ENCODE measurements at regions not wholly inside any gene's neighbourhood (a gene's known extent, or its start where the extent isn't known, plus 50 kb on each side); places are given as distances from the start of the nearest gene placed in this dataset.
A peak's percentile ranks its signal among the peaks of the same experiment; 100 is the strongest.
"Not testable (repeated sequence)": the region's sequence is repeated elsewhere in the genome, so short reads cannot be mapped to it uniquely, and the experiment has no call there.

DNA sequence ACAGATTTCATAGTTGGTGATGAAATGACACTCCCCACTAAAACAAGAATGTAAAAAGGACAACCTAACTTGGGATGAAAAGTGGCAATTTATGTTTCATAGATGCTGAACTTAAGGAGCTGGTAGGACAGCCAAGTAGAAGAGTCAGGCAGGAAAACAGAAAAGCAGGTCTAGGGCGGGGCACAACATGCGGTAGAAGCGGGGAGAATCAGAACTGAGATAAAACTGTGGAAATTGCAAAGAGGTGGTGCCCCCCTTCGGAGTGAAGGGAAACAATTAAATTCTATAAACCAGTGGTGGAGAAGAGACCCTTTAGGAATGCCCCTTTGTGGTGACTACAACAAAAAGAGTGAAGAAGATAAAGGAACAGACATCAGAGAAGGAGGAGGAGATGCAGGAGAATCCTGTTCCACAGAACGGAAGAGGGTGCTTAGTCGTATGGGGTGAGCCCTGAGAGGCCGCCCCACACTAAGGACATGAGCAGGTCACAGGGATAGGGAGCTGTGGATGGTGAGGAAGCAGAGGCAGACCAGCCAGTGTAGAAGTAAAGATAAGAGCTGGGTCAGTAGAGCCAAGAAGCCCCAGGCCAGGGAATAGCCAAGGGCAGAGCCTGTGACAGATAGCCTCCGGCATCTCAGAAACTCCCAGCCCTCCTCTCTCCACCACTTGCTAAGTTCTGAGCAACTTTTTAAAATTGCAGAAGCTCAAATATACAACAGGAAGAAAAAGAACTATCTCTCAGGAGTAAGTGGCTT, 100.3 kb upstream of the DOCK9 start:
- DNase-seq: no peak

DNA sequence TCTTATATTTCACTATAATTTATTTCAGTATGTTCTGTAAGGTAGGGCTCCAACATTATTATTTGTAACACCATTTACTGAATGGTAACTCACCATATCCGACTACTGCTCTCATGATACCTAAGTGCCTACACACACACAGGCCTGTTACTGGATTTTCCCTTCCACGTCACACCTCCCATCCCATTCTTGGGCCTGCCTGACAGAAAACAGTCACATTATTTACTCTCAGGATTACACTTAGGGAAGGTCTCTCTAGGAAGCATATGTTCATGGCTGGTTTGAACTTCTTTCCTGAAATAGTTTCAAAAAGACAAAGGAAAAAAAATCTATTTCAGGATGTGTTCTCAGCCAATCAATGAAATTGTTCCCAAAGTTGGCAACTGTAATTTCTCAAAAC, 102.3 kb upstream of the DOCK9 start:
- no peak for DNase-seq

DNA sequence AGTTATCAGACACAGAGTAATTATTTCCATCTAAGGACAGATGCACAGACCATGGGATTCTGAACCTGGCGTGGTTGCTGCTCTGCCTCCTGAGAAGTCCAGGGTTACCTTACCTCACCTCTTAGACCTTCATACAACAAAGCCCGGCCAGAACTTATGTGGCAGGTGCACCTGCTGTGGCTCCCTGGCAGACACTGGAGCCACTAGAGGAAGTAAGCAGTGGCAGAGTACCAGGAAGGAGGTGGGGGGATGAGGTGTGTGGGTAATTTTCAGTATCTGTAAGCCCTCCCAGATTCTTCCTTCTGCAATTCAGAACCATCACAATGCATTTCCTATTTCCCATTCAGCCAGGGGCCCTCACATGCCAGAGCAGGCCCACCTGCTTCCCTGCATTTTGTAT, 106.1 kb upstream of the DOCK9 start:
- no peak for DNase-seq

DNA sequence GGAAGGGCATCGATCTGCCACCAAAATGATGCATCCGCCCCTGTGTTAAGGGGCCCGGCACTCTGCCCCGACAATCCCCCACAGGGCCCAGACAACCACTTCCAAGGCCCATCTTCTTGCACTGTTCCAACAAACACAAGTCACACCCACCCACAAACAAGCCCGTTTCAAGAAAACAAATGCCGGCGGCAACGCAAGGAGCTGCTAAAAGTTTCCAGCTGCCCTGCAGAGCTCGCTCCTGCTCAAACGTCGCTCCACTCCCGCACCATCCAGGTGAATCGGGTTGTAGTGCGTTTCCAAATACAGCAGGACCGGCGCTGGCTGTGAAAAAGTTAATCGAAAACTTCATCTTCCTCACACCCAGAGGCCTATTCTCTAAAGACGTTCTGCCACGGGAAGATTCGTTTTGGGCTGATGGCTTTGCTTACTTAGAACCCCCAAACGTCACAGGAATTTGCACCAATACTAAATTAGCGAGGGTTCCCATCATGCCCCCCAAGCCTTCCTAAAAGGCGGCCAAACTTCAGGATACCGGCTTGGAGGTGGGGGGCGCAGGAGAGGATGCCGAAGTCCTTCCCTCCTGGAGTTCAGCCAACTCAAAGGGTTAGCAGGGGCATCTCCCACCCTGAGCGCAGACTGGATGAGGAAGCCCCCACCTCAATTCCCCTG, 107.4 kb upstream of the DOCK9 start:
- DNase-seq: no peak

DNA sequence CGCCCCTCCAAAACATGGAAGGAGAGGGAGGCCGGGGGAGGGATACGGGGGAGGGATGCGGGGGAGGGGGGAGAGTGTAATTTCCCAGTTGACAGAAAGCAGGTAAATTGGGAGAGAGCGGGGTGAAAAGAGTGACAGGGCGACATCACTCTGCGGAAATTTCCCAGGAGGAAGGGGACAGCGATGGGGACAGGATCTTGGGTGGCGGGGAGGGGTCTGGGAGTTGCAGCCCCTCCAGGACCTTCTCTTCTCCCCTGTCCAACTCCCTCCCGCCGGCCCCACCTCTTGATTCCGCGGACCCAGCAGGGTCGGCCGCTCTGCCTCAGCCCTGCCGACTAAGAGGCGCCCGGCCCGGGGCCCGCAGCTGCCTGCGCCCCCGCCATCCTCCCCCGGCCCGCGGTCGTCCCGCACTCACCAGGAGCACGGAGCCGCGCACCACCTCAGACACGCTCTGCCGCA, 108.0 kb upstream of the DOCK9 start:
- no peak for DNase-seq

DNA sequence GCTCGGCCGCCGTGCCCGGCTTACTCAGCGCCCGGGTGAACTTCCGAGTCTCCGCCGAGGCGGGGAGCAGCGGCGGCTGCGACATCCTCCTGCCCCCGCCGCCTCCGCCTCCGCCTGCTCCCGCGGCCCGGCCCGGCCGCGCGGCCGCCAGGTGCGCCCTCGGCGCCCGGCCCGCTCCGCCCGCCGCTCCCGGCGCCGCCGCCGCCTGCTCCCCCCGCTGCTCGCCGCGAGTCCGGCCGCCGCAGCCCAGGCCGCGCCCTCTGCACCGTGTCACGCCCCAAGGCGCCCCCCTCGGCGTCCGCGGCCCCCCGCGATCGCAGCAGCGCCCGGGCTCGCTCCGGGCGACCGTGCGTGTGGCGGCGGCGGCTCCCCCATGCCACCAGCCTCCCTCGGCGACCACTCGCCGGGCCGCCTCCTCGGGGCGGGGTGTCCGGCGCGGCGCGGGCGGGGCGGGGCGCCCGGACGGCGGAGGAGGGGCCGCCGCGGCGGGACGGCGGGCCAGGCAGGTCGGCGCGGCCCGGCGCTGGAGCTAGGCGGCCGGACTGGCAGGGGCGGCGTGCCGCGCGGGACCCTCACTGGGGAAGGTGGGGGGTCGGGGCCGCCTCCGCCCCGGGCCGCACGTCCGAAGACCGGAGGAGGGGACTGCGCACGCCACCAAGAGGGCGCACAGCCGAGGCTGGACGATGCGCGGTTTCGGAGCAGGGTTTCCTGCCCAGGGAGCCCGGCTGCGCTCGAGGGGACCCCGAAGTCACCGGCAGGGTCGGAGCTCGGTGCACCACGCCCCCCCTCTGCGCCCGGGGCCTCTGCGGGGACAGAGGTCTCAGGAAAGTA, 108.6 kb upstream of the DOCK9 start:
- peak; percentile 24 for DNase-seq

DNA sequence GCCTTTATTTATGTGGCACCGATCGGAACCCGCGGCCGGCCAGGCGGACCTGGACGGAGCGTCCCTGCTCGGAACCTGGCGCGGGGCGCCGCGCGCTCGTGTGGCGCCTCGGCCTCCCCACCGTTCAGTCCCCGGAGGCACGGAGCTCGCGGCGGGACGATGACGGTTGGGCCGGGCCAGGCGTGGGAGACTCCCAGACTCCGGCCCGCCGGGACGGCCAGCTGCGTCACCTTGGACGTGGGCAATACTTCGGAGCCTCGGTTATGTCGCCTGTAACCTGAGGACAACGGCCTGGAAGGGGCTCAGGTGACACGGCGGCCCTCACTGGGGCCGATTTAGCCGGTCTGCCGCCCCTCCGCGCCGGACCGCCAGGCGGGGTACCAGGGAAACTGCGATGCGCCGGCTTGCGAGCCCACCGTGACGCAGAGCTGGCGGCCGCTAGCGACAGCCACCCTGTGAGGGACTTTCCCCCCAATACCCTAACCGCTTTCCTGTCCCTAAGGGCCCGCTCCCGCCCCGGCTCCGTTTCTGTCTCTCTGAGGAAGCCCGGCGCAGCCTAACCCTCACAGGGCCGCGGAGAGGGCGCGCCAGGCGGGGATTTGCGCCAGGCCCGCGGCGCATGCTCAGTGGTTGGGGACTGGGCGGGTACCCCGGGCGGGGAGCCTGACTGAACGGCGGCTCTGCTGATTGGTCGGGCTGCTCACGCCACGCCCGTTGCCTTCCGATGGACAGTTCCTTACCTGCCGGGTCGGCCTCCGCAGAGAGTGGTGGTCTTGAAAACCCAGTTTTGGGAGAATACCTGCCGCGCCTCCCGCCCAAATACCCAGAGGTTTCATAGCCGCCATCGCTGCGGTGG, 109.5 kb upstream of the DOCK9 start:
- DNase-seq: peak; percentile 96

DNA sequence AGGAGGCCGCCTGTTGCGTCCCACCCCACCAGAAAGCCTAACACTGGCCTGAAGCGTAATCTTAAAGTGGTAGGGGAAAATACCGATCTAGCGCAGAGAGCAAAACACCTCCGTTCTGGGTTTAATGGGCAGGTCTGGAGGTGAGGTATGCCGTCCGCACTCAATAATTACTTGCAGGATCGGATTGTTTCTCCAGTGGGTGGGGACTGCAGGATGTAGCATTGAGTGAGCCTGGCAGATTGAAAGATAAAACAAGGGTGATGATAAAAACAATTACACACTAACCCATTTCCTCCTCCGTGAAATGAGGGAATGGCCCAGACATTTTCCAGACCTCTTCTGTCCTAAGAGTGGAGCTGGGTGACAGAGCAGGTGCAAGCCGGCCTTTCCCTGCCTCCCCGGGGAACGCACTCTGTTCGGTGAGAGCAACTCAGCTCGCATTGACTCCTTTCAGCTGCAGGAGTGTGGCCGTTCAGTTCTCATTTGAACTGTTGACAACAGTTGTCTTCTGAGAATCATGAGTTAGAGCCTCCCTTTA, 110.2 kb upstream of the DOCK9 start:
- DNase-seq: peak; percentile 71

DNA sequence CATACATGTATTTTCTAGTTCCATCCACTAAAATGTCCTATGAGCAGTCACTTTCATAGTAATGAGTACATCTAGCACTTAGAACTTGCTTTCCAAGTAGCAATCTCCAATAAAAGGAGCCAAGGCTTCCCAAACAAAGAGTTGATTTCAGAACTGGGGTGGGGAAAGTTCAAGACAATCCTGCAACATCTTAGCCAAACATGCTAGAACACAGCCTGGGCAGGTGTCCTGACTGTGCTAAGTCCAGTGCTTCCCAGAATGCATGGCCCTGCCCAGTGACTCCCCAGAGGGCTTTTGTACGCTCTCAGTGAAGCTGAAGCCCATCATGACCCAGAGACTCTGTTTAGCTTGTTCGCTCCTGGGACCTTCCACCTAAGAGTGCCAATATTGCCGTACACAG, 106.7 kb upstream of the UBAC2 start:
- DNase-seq: no peak

DNA sequence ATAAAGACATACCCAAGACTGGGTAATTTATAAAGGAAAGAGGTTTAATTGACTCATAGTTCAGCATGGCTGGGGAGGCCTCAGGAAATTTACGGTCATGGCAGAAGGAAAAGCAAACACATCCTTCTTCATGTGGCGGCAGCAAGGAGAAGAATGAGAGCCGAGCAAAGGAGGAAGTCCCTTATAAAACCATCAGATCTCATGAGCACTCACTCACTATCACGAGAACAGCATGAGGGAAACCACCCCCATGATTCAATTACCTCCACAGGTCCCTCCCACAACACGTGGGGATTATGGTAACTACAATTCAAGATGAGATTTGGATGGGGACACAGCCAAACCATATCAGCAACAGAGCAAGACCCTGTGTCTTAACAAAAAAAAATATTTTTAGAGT, 98.8 kb upstream of the UBAC2 start:
- not testable (repeated sequence) for DNase-seq

DNA sequence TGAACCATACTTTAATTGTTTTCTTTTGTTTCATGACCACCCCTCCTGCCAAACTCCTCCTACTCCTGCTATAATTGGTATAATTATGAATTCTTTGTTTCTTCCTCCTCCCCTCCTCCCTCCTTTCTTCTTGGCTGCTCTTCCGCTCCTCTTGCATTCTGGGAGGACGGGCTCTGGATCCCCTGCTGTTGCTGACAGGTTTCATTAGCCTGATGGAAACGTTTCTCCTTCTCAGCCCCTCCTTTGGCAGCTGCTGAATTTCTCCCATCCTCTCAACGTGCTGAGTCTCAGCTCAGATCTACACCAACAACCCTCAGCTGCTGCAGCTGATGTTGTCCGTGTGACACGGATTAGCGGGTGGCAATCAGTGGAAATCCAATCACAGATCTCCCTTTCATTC, 97.1 kb upstream of the UBAC2 start:
- peak; percentile 51 for DNase-seq

DNA sequence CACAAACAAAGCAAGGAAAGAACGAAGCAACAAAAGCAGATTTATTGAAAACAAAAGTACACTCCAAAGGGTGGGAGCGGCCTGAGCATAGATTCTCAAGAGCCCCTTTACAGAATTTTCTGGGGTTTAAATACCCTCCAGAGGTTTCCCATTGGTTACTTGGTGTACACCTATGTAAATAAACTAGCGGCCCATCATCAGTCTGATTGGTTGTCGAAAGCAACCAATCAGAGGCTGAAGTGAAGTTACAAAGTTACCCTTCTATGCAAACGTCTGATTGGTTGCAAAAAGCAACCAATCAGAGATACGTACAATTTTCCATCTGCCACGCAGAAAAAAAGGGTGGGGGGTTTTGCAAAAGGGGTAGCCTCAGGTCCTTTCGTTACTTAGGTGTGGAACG, 96.3 kb upstream of the UBAC2 start:
- no peak for DNase-seq

DNA sequence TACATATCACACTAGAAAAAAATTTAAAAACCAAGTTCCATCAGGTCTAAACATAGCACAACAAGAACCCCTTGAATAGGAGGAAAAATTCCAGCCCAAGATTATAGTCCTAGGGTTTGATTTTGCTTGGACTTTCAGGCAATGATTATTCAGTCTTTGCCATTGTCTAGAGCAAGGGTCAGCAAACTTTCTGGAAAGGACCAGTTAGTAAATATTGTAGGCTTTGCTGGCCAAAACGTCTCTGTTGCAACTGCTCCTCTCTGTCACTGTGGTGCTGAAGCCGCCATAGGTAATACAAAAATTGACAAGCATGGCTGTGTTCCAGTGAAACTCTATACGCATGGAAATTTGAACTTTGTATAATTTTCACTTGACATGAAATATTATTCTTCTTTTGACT, 95.5 kb upstream of the UBAC2 start:
- DNase-seq: no peak

DNA sequence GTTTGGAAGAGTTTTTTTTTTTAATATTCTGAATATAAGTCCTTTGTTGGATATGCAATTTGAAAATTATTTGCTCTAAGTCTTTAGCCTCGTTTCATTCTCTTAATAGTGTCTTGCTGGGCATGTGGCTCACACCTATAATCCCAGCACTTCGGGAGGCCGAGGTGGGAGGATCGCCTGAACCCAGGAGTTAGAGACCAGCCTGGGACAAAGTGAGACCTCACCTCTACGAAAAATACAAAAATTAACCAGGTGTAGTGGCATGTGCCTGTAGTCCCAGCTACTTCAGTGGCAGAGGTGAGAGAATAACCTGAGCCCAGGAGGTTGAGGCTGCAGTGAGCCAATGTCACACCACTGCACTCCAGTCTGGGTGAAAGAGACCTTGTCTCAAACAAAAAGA, 87.3 kb upstream of the UBAC2 start:
- no peak for DNase-seq

DNA sequence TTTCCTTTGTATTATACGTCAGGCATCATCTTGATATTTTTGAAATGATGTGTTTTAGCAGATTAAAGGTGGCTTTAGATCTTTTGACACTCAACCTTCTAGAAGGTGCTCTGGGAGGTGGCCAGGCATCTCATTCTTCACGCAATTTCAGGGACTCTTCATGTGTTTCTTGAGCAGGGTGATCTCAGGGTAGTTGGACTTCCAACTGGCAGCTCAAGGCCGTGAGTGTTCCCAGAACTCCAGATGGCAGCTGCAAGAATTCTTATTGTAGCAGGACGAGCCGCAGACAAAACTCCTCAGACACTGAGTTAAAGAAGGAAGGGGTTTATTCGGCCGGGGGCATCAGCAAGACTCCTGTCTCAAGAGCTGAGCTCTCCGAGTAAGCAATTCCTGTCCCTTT, 82.5 kb upstream of the UBAC2 start:
- no peak for DNase-seq

DNA sequence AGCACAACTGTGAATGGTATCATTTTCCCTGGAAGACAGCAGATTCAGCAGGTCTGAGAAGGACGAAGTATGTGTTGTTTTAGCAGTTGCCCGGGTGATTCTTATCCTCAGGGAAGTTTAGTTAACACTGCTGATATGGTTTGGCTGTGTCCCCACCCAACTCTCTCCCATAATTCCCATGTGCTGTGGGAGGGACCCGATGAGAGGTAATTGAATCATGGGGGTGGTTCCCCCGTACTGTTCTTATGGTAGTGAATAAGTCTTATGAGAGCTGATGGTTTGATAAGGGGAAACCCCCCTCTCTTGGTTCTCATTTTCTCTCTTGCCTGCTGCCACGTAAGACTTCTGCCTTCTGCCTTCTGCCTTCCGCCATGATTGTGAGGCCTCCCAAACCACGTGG, 81.0 kb upstream of the UBAC2 start:
- no peak for DNase-seq

DNA sequence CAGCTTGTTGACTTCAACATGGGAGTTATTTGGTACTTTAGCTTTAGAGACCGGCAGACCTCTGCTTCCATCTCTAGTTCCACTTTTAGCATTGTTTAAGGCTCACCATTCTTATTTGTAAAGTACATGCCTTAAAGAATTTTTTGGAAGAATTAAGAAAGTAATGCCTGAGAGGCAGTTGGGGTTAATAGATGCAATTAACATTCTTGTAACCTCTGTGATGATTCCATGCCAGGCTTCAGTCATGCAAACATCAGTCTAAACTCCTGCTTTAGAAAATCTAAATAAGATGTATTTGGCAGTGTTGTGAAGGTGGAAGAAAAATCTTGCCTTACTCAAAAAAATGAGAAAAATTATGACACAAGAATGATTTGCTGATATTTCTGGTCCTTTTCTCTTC, 79.9 kb upstream of the UBAC2 start:
- DNase-seq: no peak

DNA sequence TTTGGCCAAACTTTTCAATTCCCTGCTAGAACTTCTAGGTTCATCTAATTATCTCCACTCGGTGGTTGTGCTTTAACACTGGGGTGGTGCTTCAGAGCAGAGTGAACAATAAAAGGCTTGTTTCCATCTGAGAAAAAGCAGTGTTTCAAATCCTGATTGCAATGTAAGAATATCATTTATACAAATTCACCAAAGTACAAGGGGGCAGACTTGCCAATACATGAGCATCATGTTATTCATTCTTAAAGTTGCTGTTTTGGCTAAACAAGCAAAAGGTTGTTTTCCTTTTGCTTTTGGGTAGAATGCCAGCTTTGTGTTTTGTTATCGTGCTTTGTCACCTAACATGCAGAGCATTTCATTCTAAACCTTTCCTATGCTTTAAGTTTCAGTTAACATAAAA, 78.5 kb upstream of the UBAC2 start:
- no peak for DNase-seq

DNA sequence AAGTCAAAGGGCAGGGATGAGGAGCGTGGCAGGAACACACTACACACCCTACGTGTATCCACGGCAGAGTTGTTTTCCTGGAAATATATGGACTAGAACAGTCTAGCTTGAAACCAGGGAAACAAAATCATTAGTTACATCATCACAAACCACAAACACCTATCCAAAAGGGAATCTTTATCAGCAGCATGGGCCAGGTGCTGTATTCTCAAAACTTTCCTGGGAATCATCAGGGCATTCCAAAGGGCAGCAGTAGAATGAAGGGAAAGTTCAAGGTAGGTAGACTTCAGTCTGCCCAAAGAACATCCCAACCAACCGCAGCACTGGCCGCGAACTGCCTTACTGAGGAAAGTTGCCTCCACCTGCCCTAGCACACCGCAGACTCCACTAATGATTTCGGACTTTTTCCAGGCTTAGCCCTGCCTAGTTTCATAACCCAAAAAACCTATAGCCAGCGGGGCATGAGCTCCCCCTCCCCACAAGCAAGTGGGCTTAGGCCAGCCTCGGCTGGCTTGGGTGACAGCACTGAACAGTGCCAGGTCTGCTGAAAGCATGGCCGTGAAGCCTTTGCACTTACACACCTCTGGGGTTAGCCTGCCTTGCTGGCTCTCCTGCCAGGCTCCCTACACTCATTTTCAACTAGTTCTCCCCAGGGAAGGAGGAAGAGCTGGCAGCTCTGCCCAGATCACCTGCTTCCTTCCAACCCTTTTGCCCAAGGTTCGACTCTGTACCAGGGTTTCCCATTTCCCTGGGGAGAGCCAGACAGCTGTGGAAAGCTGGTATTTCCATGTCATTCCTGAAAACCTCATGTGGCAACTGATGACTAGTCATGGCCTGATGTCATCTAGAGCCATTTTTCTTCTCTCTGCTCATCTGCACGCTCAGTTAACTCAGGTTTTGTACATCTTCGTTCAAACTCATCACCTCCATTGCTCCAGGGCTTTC, 77.3 kb upstream of the UBAC2 start:
- DNase-seq: no peak

DNA sequence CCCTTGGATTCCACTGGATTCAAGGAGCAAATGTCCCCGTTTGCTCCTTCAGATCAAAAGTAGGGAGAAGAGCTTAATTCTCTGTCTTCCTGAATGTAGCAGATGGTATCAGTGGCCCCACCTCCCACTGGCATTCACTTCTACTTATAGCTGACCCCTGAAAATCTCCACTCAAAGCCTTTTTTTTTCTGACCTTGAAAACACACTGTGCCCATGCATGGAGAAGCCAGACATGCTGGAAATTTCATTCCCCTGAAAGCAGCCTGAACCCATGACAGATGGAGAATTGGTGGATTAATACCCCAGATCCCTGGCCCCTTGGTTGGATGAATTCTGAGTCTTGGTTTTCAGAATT, 76.6 kb upstream of the UBAC2 start:
- DNase-seq: no peak

DNA sequence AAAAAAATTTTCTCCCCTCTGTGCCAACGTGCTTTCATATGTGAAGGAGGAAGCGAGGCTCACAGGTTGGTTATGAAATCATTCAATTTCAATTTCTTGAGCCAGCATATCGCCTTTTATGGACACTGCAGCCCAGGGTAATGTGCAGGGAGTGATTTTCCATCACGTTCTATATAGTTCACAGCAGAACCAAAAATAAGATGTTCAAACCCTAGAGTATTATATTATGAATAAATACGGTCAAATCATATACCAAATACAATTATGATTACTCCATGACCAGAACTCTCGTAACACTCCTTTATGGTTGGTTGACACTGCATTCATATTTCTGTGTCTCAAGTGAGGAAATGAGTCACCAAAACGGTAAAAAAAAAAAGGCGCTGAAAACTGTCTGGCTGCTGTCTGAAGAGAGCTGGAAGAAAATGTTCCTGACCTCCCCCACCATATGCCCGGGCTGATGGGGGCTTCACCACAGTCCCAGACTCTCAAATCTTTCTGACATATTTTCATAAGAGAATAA, 75.8 kb upstream of the UBAC2 start:
- no peak for DNase-seq

Measured in SHP77 treated with DMSO at 0.1 percent for 48 hours (cell line).